HG02610 (cell line): ENCODE measurements at regions not wholly inside any gene's neighbourhood (a gene's known extent, or its start where the extent isn't known, plus 50 kb on each side); places are given as distances from the start of the nearest gene placed in this dataset.
"Not testable (repeated sequence)": the region's sequence is repeated elsewhere in the genome, so short reads cannot be mapped to it uniquely, and the experiment has no call there.

Experiments used
- ATAC-seq: cut with Tn5 transposase; IDR thresholded peaks from one replicate; pipeline ENCODE4 v1.9.1; 2021; ENCODE audit warnings: mild to moderate bottlenecking, moderate library complexity; ENCODE audit not compliant: unreplicated experiment

DNA sequence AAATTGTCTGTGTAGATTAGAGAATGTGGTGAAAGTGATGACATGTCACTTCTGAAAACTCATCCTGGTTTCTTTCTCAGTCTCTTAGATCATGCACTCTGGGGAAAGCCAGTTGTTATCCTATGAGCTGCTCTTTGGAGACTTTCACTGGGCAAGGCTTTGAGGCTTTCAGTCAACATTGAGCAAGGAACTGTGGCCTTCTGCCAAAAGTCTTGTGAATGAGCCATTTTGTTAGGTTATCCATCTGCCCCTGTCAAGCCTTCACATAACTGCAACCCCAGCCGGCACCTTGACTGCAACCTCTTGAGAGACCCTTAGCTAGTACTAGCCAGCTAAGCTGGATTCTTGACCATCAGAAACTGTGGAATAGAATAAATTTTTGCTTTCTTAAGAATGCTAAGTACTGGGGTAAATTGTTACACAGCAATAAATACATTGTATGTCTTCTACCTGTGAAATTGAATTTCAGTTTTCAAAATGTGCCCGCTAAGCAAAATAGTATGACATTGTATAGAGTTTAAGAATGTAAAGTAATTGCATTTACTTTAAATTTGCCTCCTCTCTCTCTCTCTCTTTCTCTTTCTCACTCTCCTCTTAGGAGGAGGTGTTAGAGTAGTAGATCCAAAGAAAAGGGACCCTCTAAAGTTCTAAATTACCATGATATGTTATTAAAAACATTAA, 1273.0 kb downstream of the RAPGEF2 start:
- no peak for ATAC-seq

DNA sequence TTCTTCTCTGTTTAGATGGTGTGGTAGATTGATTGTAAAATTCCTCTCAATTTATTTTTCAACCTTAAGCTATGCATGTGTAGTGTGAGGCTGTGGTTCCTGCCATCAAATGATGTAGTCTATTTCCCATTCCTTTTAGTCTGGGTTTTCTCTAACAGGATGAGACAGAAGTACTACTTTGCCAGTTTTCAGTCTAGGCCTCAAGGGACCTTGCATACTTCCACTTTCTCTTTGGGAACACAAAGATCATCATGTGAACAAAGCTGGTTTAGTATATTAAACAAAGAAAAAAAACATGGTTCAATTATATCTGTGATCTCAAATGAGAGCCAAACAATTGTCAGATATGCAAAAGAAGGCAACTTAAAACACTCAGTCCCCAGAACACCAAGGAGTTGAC, 1284.0 kb downstream of the RAPGEF2 start:
- ATAC-seq = no peak

GRCh38 chr4:160399826-160400225, 1296.9 kb downstream of the RAPGEF2 start:
- no peak for ATAC-seq

GRCh38 chr4:160403081-160403480, 1300.2 kb downstream of the RAPGEF2 start:
- ATAC-seq = no peak

DNA sequence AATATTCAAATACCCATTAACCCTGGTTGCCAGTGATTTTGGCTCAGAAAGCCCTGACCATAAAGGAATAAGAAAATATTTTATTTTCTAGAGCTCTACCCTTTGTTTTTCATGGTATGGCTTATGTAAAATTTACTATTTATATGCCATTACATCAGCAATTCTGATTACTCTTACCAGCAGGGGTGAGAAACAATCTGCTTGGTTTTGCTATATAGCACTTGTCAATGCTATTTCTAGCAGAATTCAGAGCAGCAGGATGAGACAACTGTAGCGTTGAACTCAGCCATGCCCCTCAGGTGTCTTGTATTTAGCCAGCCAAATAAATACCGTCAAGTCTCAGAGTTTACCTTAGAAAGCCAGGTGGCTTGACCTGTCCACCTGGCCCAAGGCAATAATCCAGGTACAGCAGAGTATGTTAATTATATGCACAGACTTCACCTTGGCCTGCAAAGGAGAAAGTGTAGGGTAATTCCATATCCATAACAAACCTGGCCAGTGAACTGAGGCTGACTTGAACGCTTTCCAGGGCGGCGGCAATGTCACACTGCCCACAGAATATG, 1303.5 kb downstream of the RAPGEF2 start:
- no peak for ATAC-seq

DNA sequence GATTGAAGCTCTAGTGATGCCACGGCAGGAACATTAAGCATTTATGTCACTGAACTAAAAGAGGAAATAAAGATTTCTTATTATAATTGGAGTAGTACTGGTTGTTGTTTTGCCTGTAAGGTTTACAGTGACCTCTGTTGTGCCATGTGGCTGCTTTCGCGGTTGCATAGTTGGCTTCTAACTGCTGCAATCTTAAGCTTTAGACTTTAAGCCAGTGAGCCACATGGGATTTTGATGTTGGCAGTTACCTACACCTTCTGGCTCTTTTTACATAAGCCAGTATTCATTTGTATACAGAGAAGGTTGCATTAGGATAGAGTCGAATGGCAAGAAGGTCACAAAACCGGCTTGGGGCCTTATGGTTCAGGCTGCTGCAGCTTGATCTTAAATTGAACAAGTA, 1311.6 kb downstream of the RAPGEF2 start:
- ATAC-seq = no peak

GRCh38 chr4:160423879-160424451, 1321.1 kb downstream of the RAPGEF2 start:
- ATAC-seq = no peak

- ATAC-seq = no peak
Observed at GRCh38 chr4:160426233-160426632, 1323.4 kb downstream of the RAPGEF2 start.

GRCh38 chr4:160450876-160451275, 1348.0 kb downstream of the RAPGEF2 start:
- no peak for ATAC-seq

GRCh38 chr4:160481696-160482690, 1379.1 kb downstream of the RAPGEF2 start:
- ATAC-seq = not testable (repeated sequence)

GRCh38 chr4:160485071-160485687, 1382.3 kb downstream of the RAPGEF2 start:
- no peak for ATAC-seq

- no peak for ATAC-seq
Observed at GRCh38 chr4:160492181-160492580, 1389.3 kb downstream of the RAPGEF2 start.

GRCh38 chr4:160493206-160493605, 1390.3 kb downstream of the RAPGEF2 start:
- no peak for ATAC-seq

DNA sequence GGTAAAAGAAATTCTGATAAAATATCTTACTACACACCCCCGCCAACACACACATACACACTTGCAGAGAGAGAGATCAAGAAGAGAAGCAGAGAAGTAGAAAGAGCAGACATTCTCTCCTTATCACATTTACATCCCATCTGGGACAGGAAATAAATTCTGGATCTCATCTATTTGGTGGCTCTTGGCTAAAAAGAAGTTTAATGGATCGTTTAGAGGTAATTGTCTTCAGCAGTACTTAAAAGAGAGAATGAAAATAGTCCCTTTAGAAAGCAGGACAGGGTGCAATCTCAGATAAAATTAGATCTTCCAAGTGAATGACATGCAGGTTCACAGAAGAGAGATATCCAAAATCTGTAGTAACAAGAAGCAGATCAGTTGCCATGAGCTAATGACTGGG, 1392.5 kb downstream of the RAPGEF2 start:
- ATAC-seq = no peak

- no peak for ATAC-seq
Observed at GRCh38 chr4:160498211-160498610, 1395.3 kb downstream of the RAPGEF2 start.

DNA sequence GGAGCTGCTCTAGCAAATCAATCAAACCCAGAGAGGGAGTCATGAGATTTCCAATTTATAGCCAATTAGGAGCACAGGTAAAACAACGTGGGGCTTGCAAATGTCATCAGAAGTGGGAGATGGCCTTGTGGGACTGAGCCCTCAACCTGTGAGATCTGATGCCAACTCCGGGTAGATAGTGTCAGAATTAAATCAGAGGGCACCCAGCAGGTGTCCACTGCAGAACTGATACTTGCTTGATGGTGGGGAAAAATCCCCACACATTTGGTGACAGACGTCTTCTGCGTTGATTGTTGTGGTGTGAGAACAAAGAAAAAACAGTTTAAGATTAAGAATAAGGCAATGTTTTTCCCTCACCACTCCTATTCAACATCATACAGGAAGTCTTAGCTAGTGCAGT, 1402.8 kb downstream of the RAPGEF2 start:
- ATAC-seq = no peak

DNA sequence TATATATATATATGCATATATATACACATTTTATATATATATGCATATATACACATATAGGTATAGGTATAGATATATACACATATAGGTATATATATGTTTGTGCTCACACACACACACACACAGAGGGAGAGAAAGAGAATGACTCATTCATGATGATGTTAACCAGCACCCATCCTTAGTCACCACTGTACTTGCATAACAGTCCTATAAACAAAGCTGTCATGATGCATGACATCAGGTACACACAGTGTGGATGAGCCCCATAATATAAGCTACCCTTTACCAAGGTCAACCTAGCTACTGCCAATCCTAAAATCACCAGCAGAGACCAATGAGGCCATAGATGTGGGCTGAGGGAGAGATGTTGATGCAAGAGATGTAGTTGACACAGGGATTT, 1408.0 kb downstream of the RAPGEF2 start:
- ATAC-seq = no peak

GRCh38 chr4:160514126-160514525, 1411.2 kb downstream of the RAPGEF2 start:
- no peak for ATAC-seq

DNA sequence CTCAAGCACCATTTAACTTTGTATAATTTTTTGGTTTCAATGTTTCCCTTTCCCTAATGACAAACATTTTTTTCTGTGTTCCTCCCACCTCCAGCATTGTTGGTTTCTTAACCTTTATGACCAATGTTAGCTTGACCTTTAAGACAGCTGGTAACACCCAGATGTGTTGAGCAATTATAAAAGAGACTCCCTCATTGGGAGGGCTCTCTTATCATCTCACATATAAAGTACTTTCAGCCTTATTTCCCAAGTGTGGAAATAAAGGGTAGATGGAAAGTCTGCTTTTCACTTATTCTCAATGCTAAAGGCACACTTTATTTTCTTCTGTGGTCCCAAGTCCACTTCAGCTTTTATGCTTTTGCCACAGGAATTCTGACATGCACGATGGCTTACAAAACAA, 1420.4 kb downstream of the RAPGEF2 start:
- ATAC-seq = no peak

DNA sequence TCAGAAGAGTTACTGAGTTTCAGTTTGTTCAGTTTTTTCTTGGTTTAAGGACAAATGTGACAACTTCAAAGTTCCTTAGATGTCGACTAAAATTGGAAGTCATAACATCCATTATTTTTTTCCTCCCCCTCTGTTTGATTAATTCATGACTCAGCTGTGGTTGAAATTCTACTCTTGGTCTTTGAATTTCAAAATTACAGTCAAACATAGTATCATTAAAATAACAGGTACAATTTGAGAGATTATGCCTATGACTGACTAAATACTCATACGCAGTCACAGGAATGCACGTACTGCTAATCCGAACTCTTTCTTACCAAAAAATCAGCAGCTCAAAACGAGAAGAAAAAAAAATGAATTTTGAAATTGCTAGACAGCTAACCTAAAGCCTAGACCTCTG, 1434.8 kb downstream of the RAPGEF2 start:
- no peak for ATAC-seq

- no peak for ATAC-seq
Observed at GRCh38 chr4:160546201-160546600, 1443.3 kb downstream of the RAPGEF2 start.
